ENCODE measurements at regions not wholly inside any gene's neighbourhood (a gene's known extent, or its start where the extent isn't known, plus 50 kb on each side); places are given as distances from the start of the nearest gene placed in this dataset.

GRCh38 chr2:16566701-16567100 is 98.9 kb downstream of the CYRIA start:
- no peak for TF ChIP-seq CTCF (IDR thresholded peaks at IDR 0.05)
- no peak for TF ChIP-seq POLR2A (IDR thresholded peaks at IDR 0.05)
